ENCODE measurements at regions not wholly inside any gene's neighbourhood (a gene's known extent, or its start where the extent isn't known, plus 50 kb on each side); places are given as distances from the start of the nearest gene placed in this dataset.

GRCh38 chr14:101409006-101409543 is 152.2 kb upstream of the DIO3 start:
- no peak for TF ChIP-seq CTCF (conservative IDR thresholded peaks at IDR 0.05; ENCODE audit: low read depth, low read length)
- DNase-seq (ENCODE audit: low read depth), result no peak
- no peak overlapping the region for H3K4me3 ChIP-seq (ENCODE audit: low read depth, low read length)

GRCh38 chr14:101410126-101410525 is 151.2 kb upstream of the DIO3 start:
- no peak for TF ChIP-seq CTCF (conservative IDR thresholded peaks at IDR 0.05; ENCODE audit: low read depth, low read length)
- no peak overlapping the region for H3K4me3 ChIP-seq (ENCODE audit: low read depth, low read length)
- DNase-seq (ENCODE audit: low read depth), result no peak

- DNase-seq (ENCODE audit: low read depth), result no peak
- no peak for TF ChIP-seq CTCF (conservative IDR thresholded peaks at IDR 0.05; ENCODE audit: low read depth, low read length)
- H3K4me3 ChIP-seq (ENCODE audit: low read depth, low read length), result no peak overlapping the region
Observed at GRCh38 chr14:101411151-101411550, 150.1 kb upstream of the DIO3 start.

GRCh38 chr14:101411779-101412178 is 149.5 kb upstream of the DIO3 start:
- TF ChIP-seq CTCF (conservative IDR thresholded peaks at IDR 0.05; ENCODE audit: low read depth, low read length), result no peak
- H3K4me3 ChIP-seq (ENCODE audit: low read depth, low read length), result no peak overlapping the region
- DNase-seq (ENCODE audit: low read depth), result no peak

- H3K4me3 ChIP-seq (ENCODE audit: low read depth, low read length), result no peak overlapping the region
- TF ChIP-seq CTCF (conservative IDR thresholded peaks at IDR 0.05; ENCODE audit: low read depth, low read length), result no peak
- no peak for DNase-seq (ENCODE audit: low read depth)
Observed at GRCh38 chr14:101412739-101413138, 148.6 kb upstream of the DIO3 start.

GRCh38 chr14:101417434-101417833 is 143.9 kb upstream of the DIO3 start:
- TF ChIP-seq CTCF (conservative IDR thresholded peaks at IDR 0.05; ENCODE audit: low read depth, low read length), result no peak
- no peak overlapping the region for H3K4me3 ChIP-seq (ENCODE audit: low read depth, low read length)
- DNase-seq (ENCODE audit: low read depth), result no peak

GRCh38 chr14:101418601-101419000 is 142.7 kb upstream of the DIO3 start:
- no peak for TF ChIP-seq CTCF (conservative IDR thresholded peaks at IDR 0.05; ENCODE audit: low read depth, low read length)
- no peak for DNase-seq (ENCODE audit: low read depth)
- no peak overlapping the region for H3K4me3 ChIP-seq (ENCODE audit: low read depth, low read length)

Measured in choroid plexus epithelial cell (primary cell).